HG03060 (cell line): ENCODE measurements at regions not wholly inside any gene's neighbourhood (a gene's known extent, or its start where the extent isn't known, plus 50 kb on each side); places are given as distances from the start of the nearest gene placed in this dataset.

ENCODE experiments used
- ATAC-seq: cut with Tn5 transposase; IDR thresholded peaks from one replicate; pipeline ENCODE4 v1.9.1; 2021; ENCODE audit warnings: low read depth, moderate number of reproducible peaks; ENCODE audit not compliant: unreplicated experiment

DNA sequence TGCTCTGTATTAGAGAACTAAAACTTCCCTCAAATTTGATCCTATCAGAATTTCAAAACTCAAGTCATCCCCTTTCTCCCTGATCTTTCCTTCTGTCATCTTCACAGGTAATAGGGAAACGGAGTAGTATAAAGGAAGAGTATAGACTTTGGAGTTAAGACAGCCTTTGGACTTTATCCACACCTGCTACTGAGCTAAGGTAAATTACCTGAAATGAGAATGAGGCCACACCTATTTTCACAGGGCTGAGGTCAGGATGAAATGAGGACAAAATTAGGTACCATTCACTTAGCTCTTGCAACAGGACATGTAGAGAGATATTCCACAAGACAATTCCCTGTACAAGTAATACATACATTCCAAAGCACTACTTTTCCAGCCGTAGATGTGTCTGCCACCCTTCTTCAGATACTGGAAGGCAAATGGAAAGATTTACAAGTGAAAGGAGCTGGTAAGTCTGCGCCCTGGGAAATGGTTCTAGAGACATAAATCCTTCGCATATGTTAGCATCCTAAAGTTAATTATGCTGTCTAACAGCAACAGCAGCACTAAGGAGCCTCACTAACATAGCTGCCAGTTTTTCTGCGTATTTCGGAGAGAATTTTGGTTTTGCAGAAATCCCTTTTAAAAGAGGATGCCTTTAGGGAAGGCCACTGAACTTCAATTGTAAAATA is 461.8 kb downstream of the SHQ1 start:
- no peak for ATAC-seq

DNA sequence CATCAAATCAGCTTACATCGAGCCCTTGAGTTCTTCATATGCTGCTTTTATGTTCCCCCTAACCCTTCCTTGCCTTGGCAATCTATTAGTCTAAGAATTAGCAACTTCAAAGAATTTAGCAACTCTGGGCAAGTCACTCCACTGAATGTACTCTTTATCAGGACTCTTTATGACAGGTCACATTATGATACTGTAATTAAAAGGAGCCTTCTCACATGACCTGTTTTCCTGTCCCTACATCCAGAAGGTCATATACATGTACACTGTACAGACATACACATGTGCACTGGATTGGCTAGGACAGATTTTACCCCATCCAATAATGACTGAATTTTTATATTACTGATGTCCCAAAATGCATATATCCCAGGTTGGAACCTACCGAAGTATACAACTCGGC is 463.1 kb downstream of the SHQ1 start:
- ATAC-seq, result no peak

DNA sequence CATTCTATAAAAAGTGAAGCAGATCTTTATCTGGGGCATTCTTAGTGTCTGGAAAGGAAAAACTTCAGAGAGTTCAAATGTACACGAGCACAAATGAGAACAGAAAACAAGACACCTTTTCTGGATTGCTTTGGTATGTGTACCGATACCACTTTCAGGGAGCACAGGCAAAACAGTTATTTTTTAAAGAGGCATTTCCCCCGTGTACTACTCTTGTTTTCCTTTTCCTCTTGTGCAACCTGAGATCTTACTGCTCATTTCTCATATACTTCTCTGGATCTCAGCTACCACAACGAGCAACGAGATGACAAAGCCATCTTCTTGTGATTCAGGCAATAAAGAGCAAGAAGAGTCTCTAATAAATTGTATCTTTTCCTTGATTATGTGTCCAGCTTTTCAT is 463.6 kb downstream of the SHQ1 start:
- no peak for ATAC-seq

DNA sequence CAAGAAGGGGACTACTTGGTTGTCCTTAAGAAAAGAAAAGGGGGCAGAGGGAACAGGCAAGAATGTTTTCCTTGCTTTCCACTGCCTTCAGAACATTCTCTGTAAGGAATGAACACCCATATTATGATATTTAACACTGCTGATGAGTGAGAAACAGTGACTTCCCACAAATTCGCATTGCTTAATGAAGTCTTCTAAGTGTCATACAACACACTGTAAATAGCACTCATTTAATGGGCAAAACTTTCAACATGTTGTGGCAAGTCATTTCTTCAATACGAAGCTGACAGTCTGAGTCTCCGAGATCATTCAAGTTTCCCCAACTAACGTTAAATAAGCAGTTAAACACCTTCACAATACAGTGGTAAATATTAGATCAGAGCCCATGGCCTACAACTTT is 464.4 kb downstream of the SHQ1 start:
- ATAC-seq, result no peak

- no peak for ATAC-seq
Measured at GRCh38 chr3:72383230-72383629, 465.0 kb downstream of the SHQ1 start.

- ATAC-seq, result no peak
Measured at GRCh38 chr3:72382460-72382859, 465.8 kb downstream of the SHQ1 start.

- ATAC-seq, result no peak
Measured at GRCh38 chr3:72381584-72381983, 466.7 kb downstream of the SHQ1 start.

- no peak for ATAC-seq
Measured at GRCh38 chr3:72380711-72381493, 467.3 kb downstream of the SHQ1 start.

GRCh38 chr3:72380193-72380592 is 468.1 kb downstream of the SHQ1 start:
- no peak for ATAC-seq

- no peak for ATAC-seq
Measured at GRCh38 chr3:72379500-72380187, 468.6 kb downstream of the SHQ1 start.

- no peak for ATAC-seq
Measured at GRCh38 chr3:72378287-72378686, 470.0 kb downstream of the SHQ1 start.

DNA sequence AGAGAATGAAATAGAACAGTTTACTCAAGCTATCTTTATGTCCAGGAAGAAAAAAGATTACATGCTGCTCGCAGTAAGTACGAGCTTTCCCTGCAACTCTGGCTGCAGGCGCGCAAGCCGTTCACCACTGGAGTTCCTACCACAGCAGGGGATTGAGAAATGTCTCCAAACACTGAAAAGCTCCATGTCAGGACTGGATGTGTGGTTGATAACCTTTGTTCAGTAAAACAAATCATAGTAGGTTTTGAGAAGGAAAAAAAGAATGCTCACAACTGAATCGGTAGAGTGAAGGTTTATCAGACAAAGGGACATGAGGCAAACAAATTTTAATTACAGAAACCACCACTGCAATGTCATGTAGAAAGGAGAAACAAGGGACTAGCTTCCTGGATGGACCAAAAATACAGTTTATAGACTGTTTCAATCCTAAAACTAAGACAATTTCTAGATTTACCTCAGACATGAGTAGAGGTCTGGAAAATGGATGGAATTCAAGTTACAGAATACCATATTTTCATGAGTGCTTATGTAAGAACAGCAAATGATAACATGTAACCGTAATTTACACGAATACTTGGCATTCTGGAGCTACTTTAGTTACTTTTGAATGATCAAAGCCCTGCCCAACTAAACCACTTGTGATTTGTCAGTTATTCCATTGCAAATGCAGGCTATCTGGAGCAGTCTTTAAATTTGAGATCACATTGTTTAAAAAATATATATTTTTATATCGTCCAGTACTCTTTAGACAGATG is 471.1 kb downstream of the SHQ1 start:
- ATAC-seq, result no peak

GRCh38 chr3:72375237-72376076 is 472.8 kb downstream of the SHQ1 start:
- ATAC-seq, result no peak

GRCh38 chr3:72373139-72373538 is 475.1 kb downstream of the SHQ1 start:
- ATAC-seq, result no peak

- no peak for ATAC-seq
Measured at GRCh38 chr3:72372161-72372560, 476.1 kb downstream of the SHQ1 start.

GRCh38 chr3:72371431-72371830 is 476.8 kb downstream of the SHQ1 start:
- ATAC-seq, result no peak

DNA sequence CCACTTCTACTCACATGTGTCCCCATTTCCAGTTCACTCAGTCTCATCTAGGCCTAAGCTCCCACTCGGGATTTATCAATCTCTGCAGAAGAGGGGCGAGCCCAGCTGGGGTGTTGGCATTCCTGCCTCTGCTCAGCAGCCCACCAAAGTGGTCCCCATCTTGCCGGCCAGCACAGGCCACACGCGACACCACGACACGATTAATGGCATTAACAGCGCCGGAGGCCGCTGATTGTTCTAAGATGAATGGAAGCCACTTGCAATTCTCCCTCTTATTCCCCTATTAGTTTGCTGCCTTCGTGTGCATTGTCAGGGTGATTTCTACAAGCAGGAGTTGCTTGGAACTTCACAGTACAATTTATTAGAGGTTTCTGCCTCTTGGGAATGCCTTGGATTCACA is 477.3 kb downstream of the SHQ1 start:
- no peak for ATAC-seq

DNA sequence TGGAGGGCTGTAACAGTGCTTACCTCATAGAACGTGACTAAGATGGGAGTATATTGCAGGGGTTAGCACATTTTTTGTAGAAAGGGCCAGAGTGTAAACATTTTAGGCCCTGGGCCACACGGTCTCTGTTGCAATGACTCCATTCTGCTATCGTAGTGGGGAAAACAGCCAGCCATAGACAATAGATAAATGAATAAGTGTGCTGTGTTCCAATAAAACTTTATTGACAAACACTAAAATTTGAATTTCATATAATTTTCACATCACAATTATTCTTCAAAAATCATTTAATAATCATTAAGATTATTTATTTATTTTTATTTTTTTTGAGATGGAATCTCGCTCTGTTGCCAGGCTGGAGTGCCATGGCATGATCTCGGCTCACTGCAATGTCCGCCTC is 478.6 kb downstream of the SHQ1 start:
- no peak for ATAC-seq

DNA sequence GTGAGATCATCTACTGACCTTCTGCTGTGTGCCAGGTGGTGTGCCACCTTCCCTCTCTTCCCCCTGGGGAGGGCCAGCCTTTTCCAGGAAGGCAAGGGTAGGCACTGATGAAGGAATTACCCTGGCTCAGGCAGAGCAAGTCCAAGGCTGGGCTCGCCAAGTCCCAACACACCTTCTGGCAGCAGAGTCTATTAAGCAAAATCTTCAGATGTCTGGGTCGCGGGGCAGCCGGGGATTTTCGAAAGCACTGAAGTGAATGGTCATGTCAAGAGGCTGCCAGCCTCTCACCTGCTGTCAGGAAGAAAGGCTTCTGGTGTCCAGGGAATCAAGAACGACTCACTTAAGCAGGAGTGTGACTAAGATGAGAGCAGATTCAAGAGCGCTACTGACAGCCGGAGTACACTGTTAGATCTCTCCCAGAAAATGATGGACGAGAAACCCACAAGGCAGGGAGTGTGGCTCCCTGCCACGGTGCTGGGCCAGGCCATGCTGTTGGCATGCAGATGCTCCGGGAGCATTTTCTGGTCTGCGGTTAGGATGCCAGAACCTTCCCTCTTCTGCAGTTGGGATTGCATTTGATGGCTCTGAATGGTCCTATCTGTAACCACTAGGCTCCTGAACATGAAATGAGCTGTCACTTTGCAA is 479.8 kb downstream of the SHQ1 start:
- no peak for ATAC-seq

DNA sequence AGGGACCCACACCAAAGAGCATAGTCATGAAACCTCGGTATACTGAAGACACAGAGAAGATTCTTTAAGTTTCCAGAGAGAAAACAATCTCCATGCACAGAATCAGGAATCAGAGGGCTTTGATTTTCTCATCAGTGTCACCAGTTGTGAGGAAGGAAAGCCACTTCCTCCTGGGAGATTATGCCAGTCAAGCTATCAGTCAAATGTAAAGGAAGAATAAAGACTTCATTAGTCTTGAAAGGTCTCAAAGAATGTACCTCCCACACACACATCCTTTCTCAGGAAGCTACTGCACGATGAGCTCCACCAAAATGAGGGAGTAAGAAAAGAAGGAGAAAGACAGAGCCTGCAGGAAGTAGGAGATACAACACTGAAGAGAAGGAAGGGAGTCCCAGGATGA is 486.3 kb downstream of the SHQ1 start:
- no peak for ATAC-seq
